ENCODE measurements at regions not wholly inside any gene's neighbourhood (a gene's known extent, or its start where the extent isn't known, plus 50 kb on each side); places are given as distances from the start of the nearest gene placed in this dataset.

DNA sequence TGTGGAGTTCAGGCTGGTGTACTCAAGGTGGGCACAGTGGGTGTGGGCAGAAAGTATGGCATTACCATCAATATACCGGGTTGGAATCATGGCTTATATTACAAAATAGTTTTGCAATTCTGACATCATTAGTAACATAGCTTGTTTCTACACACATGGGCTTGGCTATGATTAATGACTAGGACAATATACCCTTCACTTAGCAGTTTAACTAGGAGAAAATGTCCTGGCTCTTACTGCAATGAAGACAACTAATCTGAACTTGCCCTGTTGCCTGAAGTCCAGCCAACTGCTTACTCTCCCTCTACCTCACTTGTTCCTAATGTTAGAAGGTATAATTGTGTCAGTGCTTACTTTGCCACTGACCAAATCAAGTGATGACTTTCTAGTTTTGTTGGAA, 612.5 kb downstream of the EFNA5 start:
- H3K4me1 ChIP-seq (replicated peaks): no peaks in the 10 kb centered on the region
- H3K27ac ChIP-seq: no peak overlapping the region
- H3K36me3 ChIP-seq: no peaks in the 10 kb centered on the region
- TF ChIP-seq, protein P1, sequence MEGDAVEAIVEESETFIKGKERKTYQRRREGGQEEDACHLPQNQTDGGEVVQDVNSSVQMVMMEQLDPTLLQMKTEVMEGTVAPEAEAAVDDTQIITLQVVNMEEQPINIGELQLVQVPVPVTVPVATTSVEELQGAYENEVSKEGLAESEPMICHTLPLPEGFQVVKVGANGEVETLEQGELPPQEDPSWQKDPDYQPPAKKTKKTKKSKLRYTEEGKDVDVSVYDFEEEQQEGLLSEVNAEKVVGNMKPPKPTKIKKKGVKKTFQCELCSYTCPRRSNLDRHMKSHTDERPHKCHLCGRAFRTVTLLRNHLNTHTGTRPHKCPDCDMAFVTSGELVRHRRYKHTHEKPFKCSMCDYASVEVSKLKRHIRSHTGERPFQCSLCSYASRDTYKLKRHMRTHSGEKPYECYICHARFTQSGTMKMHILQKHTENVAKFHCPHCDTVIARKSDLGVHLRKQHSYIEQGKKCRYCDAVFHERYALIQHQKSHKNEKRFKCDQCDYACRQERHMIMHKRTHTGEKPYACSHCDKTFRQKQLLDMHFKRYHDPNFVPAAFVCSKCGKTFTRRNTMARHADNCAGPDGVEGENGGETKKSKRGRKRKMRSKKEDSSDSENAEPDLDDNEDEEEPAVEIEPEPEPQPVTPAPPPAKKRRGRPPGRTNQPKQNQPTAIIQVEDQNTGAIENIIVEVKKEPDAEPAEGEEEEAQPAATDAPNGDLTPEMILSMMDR (IDR thresholded peaks at IDR 0.05): no peak
- no peak for TF ChIP-seq POLR2A (IDR thresholded peaks at IDR 0.05)
- peak; percentile 51 for TF ChIP-seq POLR2AphosphoS5 (IDR thresholded peaks at IDR 0.05)
- intact Hi-C loops (cut with DNase I): no loop called here
- H3K9me3 ChIP-seq: no peaks in the 10 kb centered on the region
- no peak overlapping the region for H3K4me3 ChIP-seq
- H3K27me3 ChIP-seq (replicated peaks; ENCODE audit: insufficient read depth): no peaks in the 10 kb centered on the region
- 33% methylated on average over 1 of the region's 1 CpG for WGBS
- DNase-seq (ENCODE audit: low spot score): peak; percentile 21

GRCh38 chr5:107056278-107056677, 614.5 kb downstream of the EFNA5 start:
- no peak overlapping the region for H3K4me3 ChIP-seq
- TF ChIP-seq, protein P1 (IDR thresholded peaks at IDR 0.05): no peak
- TF ChIP-seq POLR2AphosphoS5 (IDR thresholded peaks at IDR 0.05) (no peak), POLR2A (IDR thresholded peaks at IDR 0.05) (no peak)
- intact Hi-C loops (cut with DNase I): no loop called here
- H3K27me3 ChIP-seq (replicated peaks; ENCODE audit: insufficient read depth): no peaks in the 10 kb centered on the region
- H3K9me3 ChIP-seq: no peaks in the 10 kb centered on the region
- WGBS: 94% methylated on average over 2 of the region's 2 CpGs
- no peak for DNase-seq (ENCODE audit: low spot score)
- no peak overlapping the region for H3K27ac ChIP-seq
- H3K36me3 ChIP-seq: no peaks in the 10 kb centered on the region
- no peaks in the 10 kb centered on the region for H3K4me1 ChIP-seq (replicated peaks)

- TF ChIP-seq POLR2AphosphoS5 (IDR thresholded peaks at IDR 0.05): peak; percentile 65
- TF ChIP-seq, protein P1 (IDR thresholded peaks at IDR 0.05): no peak
- TF ChIP-seq POLR2A (IDR thresholded peaks at IDR 0.05): no peak
- Histone ChIP-seq H3K9me3 (no peaks in the 10 kb centered on the region), H3K36me3 (no peaks in the 10 kb centered on the region), H3K4me1 (replicated peaks) (peaks cover 3% of the 10 kb centered on the region), H3K27ac (no peak overlapping the region), H3K4me3 (no peak overlapping the region), H3K27me3 (replicated peaks; ENCODE audit: insufficient read depth) (no peaks in the 10 kb centered on the region)
- no peak for DNase-seq (ENCODE audit: low spot score)
- intact Hi-C loops (cut with DNase I): no loop called here
- WGBS: 69% methylated on average over 2 of the region's 2 CpGs
These were observed 623.7 kb downstream of the EFNA5 start for GRCh38 chr5:107047048-107047447.

GRCh38 chr5:107043665-107044064, 627.1 kb downstream of the EFNA5 start:
- Histone ChIP-seq H3K36me3 (no peaks in the 10 kb centered on the region), H3K4me1 (replicated peaks) (peaks cover 3% of the 10 kb centered on the region), H3K27ac (no peak overlapping the region), H3K27me3 (replicated peaks; ENCODE audit: insufficient read depth) (no peaks in the 10 kb centered on the region), H3K9me3 (no peaks in the 10 kb centered on the region), H3K4me3 (no peak overlapping the region)
- TF ChIP-seq, protein P1 (IDR thresholded peaks at IDR 0.05): no peak
- TF ChIP-seq POLR2A (IDR thresholded peaks at IDR 0.05) (no peak), POLR2AphosphoS5 (IDR thresholded peaks at IDR 0.05) (no peak)
- 94% methylated on average over 1 of the region's 1 CpG for WGBS
- no peak for DNase-seq (ENCODE audit: low spot score)
- intact Hi-C loops (cut with DNase I): no loop called here

- no peak overlapping the region for H3K27ac ChIP-seq
- no peaks in the 10 kb centered on the region for H3K27me3 ChIP-seq (replicated peaks; ENCODE audit: insufficient read depth)
- H3K9me3 ChIP-seq: no peaks in the 10 kb centered on the region
- no peak overlapping the region for H3K4me3 ChIP-seq
- DNase-seq (ENCODE audit: low spot score): no peak
- intact Hi-C loops (cut with DNase I): no loop called here
- peaks cover 3% of the 10 kb centered on the region for H3K4me1 ChIP-seq (replicated peaks)
- TF ChIP-seq POLR2AphosphoS5 (IDR thresholded peaks at IDR 0.05): no peak
- H3K36me3 ChIP-seq: no peaks in the 10 kb centered on the region
These were observed 629.8 kb downstream of the EFNA5 start for GRCh38 chr5:107040907-107041306.
